Gastrocnemius medialis (tissue), 4 donors: ENCODE measurements at regions not wholly inside any gene's neighbourhood (a gene's known extent, or its start where the extent isn't known, plus 50 kb on each side); places are given as distances from the start of the nearest gene placed in this dataset.

Source experiments
- CTCF ChIP-seq, 5 experiments: fragments of 450-650 bp in 3 of 5; fragments of 200-600 bp in 2 of 5; sonication (generic) in 2 of 5; IDR thresholded peaks in 4 of 5; conservative IDR thresholded peaks in 1 of 5; 1 replicate in 4 of 5; 2 replicates in 1 of 5; pipeline ENCODE4 v1.5.1; 2016 to 2019; ENCODE audit warnings: antibody characterized with exemption in 5 of 5, mild to moderate bottlenecking in 3 of 5, moderate library complexity in 3 of 5
- POLR2A ChIP-seq, 2 donors: fragments of 450-650 bp; IDR thresholded peaks; one replicate each; pipeline ENCODE4 v1.6.1; 2017; ENCODE audit warnings: antibody characterized with exemption in 2 of 2, mild to moderate bottlenecking in 2 of 2, moderate library complexity in 2 of 2

- TF ChIP-seq CTCF (IDR thresholded peaks at IDR 0.05 in 4 of 5, conservative IDR thresholded peaks at IDR 0.05 in 1 of 5) (no peak), POLR2A (IDR thresholded peaks at IDR 0.05) (no peak)
Observed at GRCh38 chr18:61001138-61001537, 332.1 kb upstream of the CDH20 start.
